GM12875 (cell line): ENCODE measurements at regions not wholly inside any gene's neighbourhood (a gene's known extent, or its start where the extent isn't known, plus 50 kb on each side); places are given as distances from the start of the nearest gene placed in this dataset.

Experiments used
- H3K4me3 ChIP-seq: one replicate; pipeline ENCODE4 v1.5.1; 2011; ENCODE audit warnings: low read depth, low read length, control low read depth
- TF ChIP-seq, protein P1 (sequence below): IDR thresholded peaks from 2 replicates; pipeline ENCODE4 v1.5.1; 2011; ENCODE audit warnings: low read depth, mild to moderate bottlenecking, control low read depth, inconsistent platforms, low read length, moderate library complexity, borderline replicate concordance; ENCODE audit not compliant: insufficient read depth

DNA sequence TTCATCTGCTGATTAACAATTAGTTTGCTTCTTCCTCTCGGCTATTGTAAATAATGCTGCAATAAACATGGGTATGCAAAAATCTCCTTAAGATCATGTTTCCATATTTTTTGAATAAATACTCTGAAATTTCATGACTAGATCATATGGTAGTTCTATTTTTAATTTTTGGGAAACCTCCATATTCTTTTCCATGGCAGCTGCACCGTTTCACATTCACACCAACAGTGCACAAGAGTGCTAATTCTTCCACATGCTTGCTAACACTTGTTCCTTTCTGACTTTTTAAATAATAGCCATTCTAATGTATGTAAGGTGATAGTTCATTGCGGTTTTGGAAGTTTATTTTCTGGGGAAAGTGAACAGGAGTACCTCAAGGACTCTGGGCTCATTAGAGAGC, 52.6 kb upstream of the TACR1 start:
- H3K4me3 ChIP-seq, result no peak overlapping the region
- TF ChIP-seq, protein P1, sequence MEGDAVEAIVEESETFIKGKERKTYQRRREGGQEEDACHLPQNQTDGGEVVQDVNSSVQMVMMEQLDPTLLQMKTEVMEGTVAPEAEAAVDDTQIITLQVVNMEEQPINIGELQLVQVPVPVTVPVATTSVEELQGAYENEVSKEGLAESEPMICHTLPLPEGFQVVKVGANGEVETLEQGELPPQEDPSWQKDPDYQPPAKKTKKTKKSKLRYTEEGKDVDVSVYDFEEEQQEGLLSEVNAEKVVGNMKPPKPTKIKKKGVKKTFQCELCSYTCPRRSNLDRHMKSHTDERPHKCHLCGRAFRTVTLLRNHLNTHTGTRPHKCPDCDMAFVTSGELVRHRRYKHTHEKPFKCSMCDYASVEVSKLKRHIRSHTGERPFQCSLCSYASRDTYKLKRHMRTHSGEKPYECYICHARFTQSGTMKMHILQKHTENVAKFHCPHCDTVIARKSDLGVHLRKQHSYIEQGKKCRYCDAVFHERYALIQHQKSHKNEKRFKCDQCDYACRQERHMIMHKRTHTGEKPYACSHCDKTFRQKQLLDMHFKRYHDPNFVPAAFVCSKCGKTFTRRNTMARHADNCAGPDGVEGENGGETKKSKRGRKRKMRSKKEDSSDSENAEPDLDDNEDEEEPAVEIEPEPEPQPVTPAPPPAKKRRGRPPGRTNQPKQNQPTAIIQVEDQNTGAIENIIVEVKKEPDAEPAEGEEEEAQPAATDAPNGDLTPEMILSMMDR, result no peak
